ENCODE measurements at regions not wholly inside any gene's neighbourhood (a gene's known extent, or its start where the extent isn't known, plus 50 kb on each side); places are given as distances from the start of the nearest gene placed in this dataset.

GRCh38 chr1:20425622-20426021, 60.4 kb downstream of the CAMK2N1 start:
- TF ChIP-seq CTCF (conservative IDR thresholded peaks at IDR 0.05; ENCODE audit: low read depth, low read length) = no peak
- TF ChIP-seq EZH2 (IDR thresholded peaks at IDR 0.05; ENCODE audit: borderline replicate concordance, low read depth, low read length, poor library complexity, severe bottlenecking) = no peak

Measured in A673 (cell line).